G401 (cell line): ENCODE measurements at regions not wholly inside any gene's neighbourhood (a gene's known extent, or its start where the extent isn't known, plus 50 kb on each side); places are given as distances from the start of the nearest gene placed in this dataset.

Experiments
- DNase-seq: peaks from one replicate; pipeline ENCODE4 v3.0.0-alpha.2; 2015; ENCODE audit warnings: low spot score
- in situ Hi-C: cut with HindIII; loops from 2 replicates; pipeline ENCODE4 v1.10.0; 2016; ENCODE audit warnings: low sequenced_read_pairs, mixed read lengths

GRCh38 chr11:129686269-129686668 lies 129.4 kb upstream of the TMEM45B start:
- in situ Hi-C loops: no loop called here
- no peak for DNase-seq

GRCh38 chr11:129691142-129691541 lies 124.5 kb upstream of the TMEM45B start:
- no peak for DNase-seq
- in situ Hi-C loops: no loop called here

- in situ Hi-C loops: no loop called here
- DNase-seq: no peak
Measured at GRCh38 chr11:129694538-129694937, 121.1 kb upstream of the TMEM45B start.

- in situ Hi-C loops: no loop called here
- DNase-seq: no peak
Measured at GRCh38 chr11:129694966-129695365, 120.7 kb upstream of the TMEM45B start.

- DNase-seq: peak; percentile 4
Measured at GRCh38 chr11:129695571-129696308, 119.9 kb upstream of the TMEM45B start.

GRCh38 chr11:129696309-129696989 lies 119.2 kb upstream of the TMEM45B start:
- in situ Hi-C loops: no loop called here

More at GRCh38 chr11:129695571-129696308, 119.9 kb upstream of the TMEM45B start:
- in situ Hi-C loops: no loop called here

GRCh38 chr11:129698212-129698611 lies 117.4 kb upstream of the TMEM45B start:
- no peak for DNase-seq
- in situ Hi-C loops: no loop called here

More at GRCh38 chr11:129696309-129696989, 119.2 kb upstream of the TMEM45B start:
- no peak for DNase-seq

GRCh38 chr11:129699711-129700304 lies 115.8 kb upstream of the TMEM45B start:
- DNase-seq: no peak
- in situ Hi-C loops: no loop called here

GRCh38 chr11:129700701-129701100 lies 114.9 kb upstream of the TMEM45B start:
- in situ Hi-C loops: no loop called here
- DNase-seq: no peak

- in situ Hi-C loops: no loop called here
- no peak for DNase-seq
Measured at GRCh38 chr11:129701706-129702105, 113.9 kb upstream of the TMEM45B start.

- no peak for DNase-seq
- in situ Hi-C loops: no loop called here
Measured at GRCh38 chr11:129702410-129703398, 112.9 kb upstream of the TMEM45B start.

GRCh38 chr11:129703846-129704245 lies 111.8 kb upstream of the TMEM45B start:
- no peak for DNase-seq
- in situ Hi-C loops: no loop called here

- in situ Hi-C loops: no loop called here
- no peak for DNase-seq
Measured at GRCh38 chr11:129704831-129705230, 110.8 kb upstream of the TMEM45B start.

GRCh38 chr11:129705341-129705740 lies 110.3 kb upstream of the TMEM45B start:
- in situ Hi-C loops: no loop called here

GRCh38 chr11:129705933-129706332 lies 109.7 kb upstream of the TMEM45B start:
- DNase-seq: no peak
- in situ Hi-C loops: no loop called here

More at GRCh38 chr11:129705341-129705740, 110.3 kb upstream of the TMEM45B start:
- DNase-seq: no peak

- no peak for DNase-seq
- in situ Hi-C loops: no loop called here
Measured at GRCh38 chr11:129709801-129710398, 105.7 kb upstream of the TMEM45B start.

- DNase-seq: no peak
Measured at GRCh38 chr11:129710423-129710822, 105.2 kb upstream of the TMEM45B start.

GRCh38 chr11:129711760-129712159 lies 103.9 kb upstream of the TMEM45B start:
- no peak for DNase-seq
- in situ Hi-C loops: no loop called here

More at GRCh38 chr11:129710423-129710822, 105.2 kb upstream of the TMEM45B start:
- in situ Hi-C loops: no loop called here
